ENCODE measurements at regions not wholly inside any gene's neighbourhood (a gene's known extent, or its start where the extent isn't known, plus 50 kb on each side); places are given as distances from the start of the nearest gene placed in this dataset.

DNA sequence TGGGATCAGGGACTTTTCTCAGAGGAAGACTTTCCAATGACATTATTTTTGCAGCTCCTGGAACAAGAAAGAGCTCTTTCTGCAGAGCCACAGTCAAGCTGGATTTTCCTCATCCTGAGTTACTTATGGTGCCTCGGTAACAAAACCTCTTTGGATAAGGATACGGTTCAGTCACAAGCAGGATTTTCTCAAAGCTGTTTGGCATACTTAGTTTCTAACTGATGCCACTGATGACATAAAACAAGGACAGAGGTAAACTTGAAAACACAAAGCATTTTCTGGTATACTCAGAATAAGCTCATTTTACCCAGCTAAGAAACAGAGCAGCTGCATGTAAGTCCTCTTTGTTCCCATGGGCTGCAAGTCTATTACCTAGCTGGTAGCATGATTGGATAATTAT lies 340.9 kb upstream of the MEOX2 start:
- WGBS, result 95% methylated on average over 2 of the region's 2 CpGs
- no peak overlapping the region for H3K27ac ChIP-seq (ENCODE audit: low read depth in 1 of 2, low read length in 2 of 2)
- TF ChIP-seq NR2F2 (IDR thresholded peaks at IDR 0.05) (no peak), FOXA2 (IDR thresholded peaks at IDR 0.05) (no peak), SP1 (IDR thresholded peaks at IDR 0.05) (no peak), CTCF (IDR thresholded peaks at IDR 0.05; ENCODE audit: low read depth, low read length, missing input control) (no peak), FOXA1 (IDR thresholded peaks at IDR 0.05) (no peak), HNF4G (IDR thresholded peaks at IDR 0.05) (no peak), EGR1 (IDR thresholded peaks at IDR 0.05; ENCODE audit: low read depth in 2 of 2) (no peak), HNF4A (conservative IDR thresholded peaks at IDR 0.05) (no peak), RXRA (IDR thresholded peaks at IDR 0.05) (no peak), TAF1 (conservative IDR thresholded peaks at IDR 0.05) (no peak), MAX (IDR thresholded peaks at IDR 0.05) (no peak)
- TF ChIP-seq, protein P1, sequence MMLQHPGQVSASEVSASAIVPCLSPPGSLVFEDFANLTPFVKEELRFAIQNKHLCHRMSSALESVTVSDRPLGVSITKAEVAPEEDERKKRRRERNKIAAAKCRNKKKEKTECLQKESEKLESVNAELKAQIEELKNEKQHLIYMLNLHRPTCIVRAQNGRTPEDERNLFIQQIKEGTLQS (IDR thresholded peaks at IDR 0.05), result no peak
- TF ChIP-seq, protein P2, sequence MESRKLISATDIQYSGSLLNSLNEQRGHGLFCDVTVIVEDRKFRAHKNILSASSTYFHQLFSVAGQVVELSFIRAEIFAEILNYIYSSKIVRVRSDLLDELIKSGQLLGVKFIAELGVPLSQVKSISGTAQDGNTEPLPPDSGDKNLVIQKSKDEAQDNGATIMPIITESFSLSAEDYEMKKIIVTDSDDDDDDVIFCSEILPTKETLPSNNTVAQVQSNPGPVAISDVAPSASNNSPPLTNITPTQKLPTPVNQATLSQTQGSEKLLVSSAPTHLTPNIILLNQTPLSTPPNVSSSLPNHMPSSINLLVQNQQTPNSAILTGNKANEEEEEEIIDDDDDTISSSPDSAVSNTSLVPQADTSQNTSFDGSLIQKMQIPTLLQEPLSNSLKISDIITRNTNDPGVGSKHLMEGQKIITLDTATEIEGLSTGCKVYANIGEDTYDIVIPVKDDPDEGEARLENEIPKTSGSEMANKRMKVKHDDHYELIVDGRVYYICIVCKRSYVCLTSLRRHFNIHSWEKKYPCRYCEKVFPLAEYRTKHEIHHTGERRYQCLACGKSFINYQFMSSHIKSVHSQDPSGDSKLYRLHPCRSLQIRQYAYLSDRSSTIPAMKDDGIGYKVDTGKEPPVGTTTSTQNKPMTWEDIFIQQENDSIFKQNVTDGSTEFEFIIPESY (IDR thresholded peaks at IDR 0.05), result no peak
- TF ChIP-seq, protein P3, sequence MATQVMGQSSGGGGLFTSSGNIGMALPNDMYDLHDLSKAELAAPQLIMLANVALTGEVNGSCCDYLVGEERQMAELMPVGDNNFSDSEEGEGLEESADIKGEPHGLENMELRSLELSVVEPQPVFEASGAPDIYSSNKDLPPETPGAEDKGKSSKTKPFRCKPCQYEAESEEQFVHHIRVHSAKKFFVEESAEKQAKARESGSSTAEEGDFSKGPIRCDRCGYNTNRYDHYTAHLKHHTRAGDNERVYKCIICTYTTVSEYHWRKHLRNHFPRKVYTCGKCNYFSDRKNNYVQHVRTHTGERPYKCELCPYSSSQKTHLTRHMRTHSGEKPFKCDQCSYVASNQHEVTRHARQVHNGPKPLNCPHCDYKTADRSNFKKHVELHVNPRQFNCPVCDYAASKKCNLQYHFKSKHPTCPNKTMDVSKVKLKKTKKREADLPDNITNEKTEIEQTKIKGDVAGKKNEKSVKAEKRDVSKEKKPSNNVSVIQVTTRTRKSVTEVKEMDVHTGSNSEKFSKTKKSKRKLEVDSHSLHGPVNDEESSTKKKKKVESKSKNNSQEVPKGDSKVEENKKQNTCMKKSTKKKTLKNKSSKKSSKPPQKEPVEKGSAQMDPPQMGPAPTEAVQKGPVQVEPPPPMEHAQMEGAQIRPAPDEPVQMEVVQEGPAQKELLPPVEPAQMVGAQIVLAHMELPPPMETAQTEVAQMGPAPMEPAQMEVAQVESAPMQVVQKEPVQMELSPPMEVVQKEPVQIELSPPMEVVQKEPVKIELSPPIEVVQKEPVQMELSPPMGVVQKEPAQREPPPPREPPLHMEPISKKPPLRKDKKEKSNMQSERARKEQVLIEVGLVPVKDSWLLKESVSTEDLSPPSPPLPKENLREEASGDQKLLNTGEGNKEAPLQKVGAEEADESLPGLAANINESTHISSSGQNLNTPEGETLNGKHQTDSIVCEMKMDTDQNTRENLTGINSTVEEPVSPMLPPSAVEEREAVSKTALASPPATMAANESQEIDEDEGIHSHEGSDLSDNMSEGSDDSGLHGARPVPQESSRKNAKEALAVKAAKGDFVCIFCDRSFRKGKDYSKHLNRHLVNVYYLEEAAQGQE (IDR thresholded peaks at IDR 0.05), result no peak
- no peaks in the 10 kb centered on the region for H3K27me3 ChIP-seq (ENCODE audit: control insufficient read depth in 4 of 4, insufficient read depth in 4 of 4, low read length in 3 of 4)
- H3K4me1 ChIP-seq (ENCODE audit: control insufficient read depth in 4 of 4, insufficient read depth in 4 of 4, low read length in 3 of 4), result no peaks in the 10 kb centered on the region
- H3K9ac ChIP-seq (ENCODE audit: low read depth in 1 of 2, low read length in 2 of 2), result no peak overlapping the region
- H3K9me3 ChIP-seq (ENCODE audit: control insufficient read depth in 4 of 4, low read length in 3 of 4), result no peaks in the 10 kb centered on the region
- no peak overlapping the region for H3K4me3 ChIP-seq (ENCODE audit: low read depth in 1 of 3, low read length in 3 of 3)
- DNase-seq (ENCODE audit: low spot score), result no peak
- H3K36me3 ChIP-seq (ENCODE audit: control insufficient read depth in 4 of 4, insufficient read depth in 3 of 4, low read depth in 1 of 4, low read length in 3 of 4), result no peaks in the 10 kb centered on the region

GRCh38 chr7:16026253-16027020 lies 340.0 kb upstream of the MEOX2 start:
- Histone ChIP-seq H3K4me3 (ENCODE audit: low read depth in 1 of 3, low read length in 3 of 3) (no peak overlapping the region), H3K27me3 (ENCODE audit: control insufficient read depth in 4 of 4, insufficient read depth in 4 of 4, low read length in 3 of 4) (no peaks in the 10 kb centered on the region), H3K4me1 (ENCODE audit: control insufficient read depth in 4 of 4, insufficient read depth in 4 of 4, low read length in 3 of 4) (no peaks in the 10 kb centered on the region), H3K27ac (ENCODE audit: low read depth in 1 of 2, low read length in 2 of 2) (no peak overlapping the region), H3K9me3 (ENCODE audit: control insufficient read depth in 4 of 4, low read length in 3 of 4) (no peaks in the 10 kb centered on the region), H3K9ac (ENCODE audit: low read depth in 1 of 2, low read length in 2 of 2) (no peak overlapping the region), H3K36me3 (ENCODE audit: control insufficient read depth in 4 of 4, insufficient read depth in 3 of 4, low read depth in 1 of 4, low read length in 3 of 4) (no peaks in the 10 kb centered on the region)
- no peak for TF ChIP-seq TAF1 (conservative IDR thresholded peaks at IDR 0.05)
- no peak for TF ChIP-seq EGR1 (IDR thresholded peaks at IDR 0.05; ENCODE audit: low read depth in 2 of 2)
- TF ChIP-seq HNF4A (conservative IDR thresholded peaks at IDR 0.05), result peak in 1 of 2 donors; percentile 18
- TF ChIP-seq HNF4G (IDR thresholded peaks at IDR 0.05), result no peak
- TF ChIP-seq YY1 (IDR thresholded peaks at IDR 0.05), result no peak
- TF ChIP-seq RXRA (IDR thresholded peaks at IDR 0.05), result peak in 1 of 2 donors; percentile 44
- no peak for TF ChIP-seq JUND (IDR thresholded peaks at IDR 0.05)
- no peak for DNase-seq (ENCODE audit: low spot score)
- WGBS, result 72% methylated on average over 10 of the region's 10 CpGs

Data from liver (tissue), 8 donors.